ENCODE measurements at regions not wholly inside any gene's neighbourhood (a gene's known extent, or its start where the extent isn't known, plus 50 kb on each side); places are given as distances from the start of the nearest gene placed in this dataset.

- Histone ChIP-seq H3K4me1 (ENCODE audit: low read depth, poor library complexity, severe bottlenecking) (no peaks in the 10 kb centered on the region), H2AFZ (ENCODE audit: low read depth) (no peak overlapping the region), H3K27me3 (ENCODE audit: insufficient read depth, low read depth) (no peaks in the 10 kb centered on the region), H3K4me3 (IDR thresholded peaks at IDR 0.05; ENCODE audit: insufficient read depth, low read depth, low read length) (no peak overlapping the region), H3K9ac (no peak overlapping the region), H4K20me1 (ENCODE audit: insufficient read depth) (no peaks in the 10 kb centered on the region), H3K27ac (no peak overlapping the region), H3K4me2 (no peak overlapping the region), H3K79me2 (ENCODE audit: insufficient read depth, low read depth) (no peaks in the 10 kb centered on the region), H3K36me3 (ENCODE audit: insufficient read depth) (no peaks in the 10 kb centered on the region)
- TF ChIP-seq, protein P1, sequence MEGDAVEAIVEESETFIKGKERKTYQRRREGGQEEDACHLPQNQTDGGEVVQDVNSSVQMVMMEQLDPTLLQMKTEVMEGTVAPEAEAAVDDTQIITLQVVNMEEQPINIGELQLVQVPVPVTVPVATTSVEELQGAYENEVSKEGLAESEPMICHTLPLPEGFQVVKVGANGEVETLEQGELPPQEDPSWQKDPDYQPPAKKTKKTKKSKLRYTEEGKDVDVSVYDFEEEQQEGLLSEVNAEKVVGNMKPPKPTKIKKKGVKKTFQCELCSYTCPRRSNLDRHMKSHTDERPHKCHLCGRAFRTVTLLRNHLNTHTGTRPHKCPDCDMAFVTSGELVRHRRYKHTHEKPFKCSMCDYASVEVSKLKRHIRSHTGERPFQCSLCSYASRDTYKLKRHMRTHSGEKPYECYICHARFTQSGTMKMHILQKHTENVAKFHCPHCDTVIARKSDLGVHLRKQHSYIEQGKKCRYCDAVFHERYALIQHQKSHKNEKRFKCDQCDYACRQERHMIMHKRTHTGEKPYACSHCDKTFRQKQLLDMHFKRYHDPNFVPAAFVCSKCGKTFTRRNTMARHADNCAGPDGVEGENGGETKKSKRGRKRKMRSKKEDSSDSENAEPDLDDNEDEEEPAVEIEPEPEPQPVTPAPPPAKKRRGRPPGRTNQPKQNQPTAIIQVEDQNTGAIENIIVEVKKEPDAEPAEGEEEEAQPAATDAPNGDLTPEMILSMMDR (conservative IDR thresholded peaks at IDR 0.05; ENCODE audit: low read depth, low read length) = no peak
These were observed 101.0 kb upstream of the NHSL1 start for GRCh38 chr6:138600261-138600660.

- H3K9ac ChIP-seq = no peak overlapping the region
- H3K4me1 ChIP-seq (ENCODE audit: low read depth, poor library complexity, severe bottlenecking) = no peaks in the 10 kb centered on the region
- H4K20me1 ChIP-seq (ENCODE audit: insufficient read depth) = no peaks in the 10 kb centered on the region
- no peaks in the 10 kb centered on the region for H3K27me3 ChIP-seq (ENCODE audit: insufficient read depth, low read depth)
- no peak overlapping the region for H3K4me2 ChIP-seq
- H2AFZ ChIP-seq (ENCODE audit: low read depth) = no peak overlapping the region
- H3K27ac ChIP-seq = no peak overlapping the region
- H3K79me2 ChIP-seq (ENCODE audit: insufficient read depth, low read depth) = no peaks in the 10 kb centered on the region
- no peak overlapping the region for H3K4me3 ChIP-seq (IDR thresholded peaks at IDR 0.05; ENCODE audit: insufficient read depth, low read depth, low read length)
- no peaks in the 10 kb centered on the region for H3K36me3 ChIP-seq (ENCODE audit: insufficient read depth)
- TF ChIP-seq, protein P1 (conservative IDR thresholded peaks at IDR 0.05; ENCODE audit: low read depth, low read length) = no peak
These were observed 101.4 kb upstream of the NHSL1 start for GRCh38 chr6:138600726-138601125.

DNA sequence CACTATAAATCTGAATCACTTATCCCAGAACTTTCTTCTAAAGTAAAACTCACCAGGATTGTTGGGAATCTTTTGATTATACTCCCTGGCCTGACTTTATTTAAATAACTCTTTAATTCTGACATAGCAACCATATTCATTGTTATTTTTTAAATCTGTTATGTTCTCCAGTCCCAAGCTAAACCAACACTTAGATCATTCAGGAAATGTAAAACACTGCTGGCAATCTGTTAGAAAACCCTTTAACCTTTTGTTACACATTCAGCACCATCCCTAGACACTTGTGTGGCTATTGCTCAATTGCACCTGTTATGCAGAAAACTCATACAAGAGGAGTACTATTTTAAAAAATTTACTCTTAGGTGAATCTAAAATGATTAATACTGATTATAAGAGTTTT, 101.8 kb upstream of the NHSL1 start:
- no peak overlapping the region for H2AFZ ChIP-seq (ENCODE audit: low read depth)
- TF ChIP-seq, protein P1 (conservative IDR thresholded peaks at IDR 0.05; ENCODE audit: low read depth, low read length) = no peak
- H3K4me2 ChIP-seq = no peak overlapping the region
- H4K20me1 ChIP-seq (ENCODE audit: insufficient read depth) = no peaks in the 10 kb centered on the region
- H3K4me3 ChIP-seq (IDR thresholded peaks at IDR 0.05; ENCODE audit: insufficient read depth, low read depth, low read length) = no peak overlapping the region
- no peaks in the 10 kb centered on the region for H3K4me1 ChIP-seq (ENCODE audit: low read depth, poor library complexity, severe bottlenecking)
- H3K9ac ChIP-seq = no peak overlapping the region
- no peaks in the 10 kb centered on the region for H3K27me3 ChIP-seq (ENCODE audit: insufficient read depth, low read depth)
- no peaks in the 10 kb centered on the region for H3K36me3 ChIP-seq (ENCODE audit: insufficient read depth)
- no peak overlapping the region for H3K27ac ChIP-seq
- H3K79me2 ChIP-seq (ENCODE audit: insufficient read depth, low read depth) = no peaks in the 10 kb centered on the region

DNA sequence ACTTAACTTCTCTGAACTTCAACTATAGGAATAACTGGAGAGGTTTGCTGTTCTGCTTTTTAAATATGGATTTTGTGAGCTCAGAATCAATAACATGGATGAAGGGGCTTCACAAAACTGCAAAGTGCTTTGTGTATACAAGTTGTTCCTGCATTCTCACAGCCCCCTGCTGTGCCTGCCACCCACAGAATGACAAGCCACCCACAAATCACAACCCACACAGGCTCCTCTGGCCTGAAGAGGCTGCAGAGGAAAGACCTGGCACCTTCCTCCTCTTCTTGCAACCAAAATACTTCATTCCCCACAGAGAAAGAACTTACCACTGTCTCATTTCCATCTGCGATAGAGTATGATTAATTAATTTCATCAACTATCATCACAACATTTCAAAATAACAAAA, 106.7 kb upstream of the NHSL1 start:
- Histone ChIP-seq H3K36me3 (ENCODE audit: insufficient read depth) (no peaks in the 10 kb centered on the region), H3K4me1 (ENCODE audit: low read depth, poor library complexity, severe bottlenecking) (no peaks in the 10 kb centered on the region), H3K27me3 (ENCODE audit: insufficient read depth, low read depth) (no peaks in the 10 kb centered on the region), H3K79me2 (ENCODE audit: insufficient read depth, low read depth) (no peaks in the 10 kb centered on the region), H3K4me2 (no peak overlapping the region), H3K4me3 (IDR thresholded peaks at IDR 0.05; ENCODE audit: insufficient read depth, low read depth, low read length) (no peak overlapping the region), H3K27ac (no peak overlapping the region), H4K20me1 (ENCODE audit: insufficient read depth) (no peaks in the 10 kb centered on the region), H3K9ac (no peak overlapping the region), H2AFZ (ENCODE audit: low read depth) (no peak overlapping the region)
- TF ChIP-seq, protein P1 (conservative IDR thresholded peaks at IDR 0.05; ENCODE audit: low read depth, low read length) = no peak

Data from KMS-11 (cell line).